Loucy (cell line): ENCODE measurements at regions not wholly inside any gene's neighbourhood (a gene's known extent, or its start where the extent isn't known, plus 50 kb on each side); places are given as distances from the start of the nearest gene placed in this dataset.

Source experiments
- EZH2phosphoT487 ChIP-seq: fragments of 200-600 bp; IDR thresholded peaks from 2 replicates; pipeline ENCODE4 v1.6.1; 2018; ENCODE audit warnings: antibody characterized with exemption, mild to moderate bottlenecking, moderate library complexity, borderline replicate concordance
- TF ChIP-seq, protein P1 (sequence below): fragments of 200-600 bp; sonication (generic); conservative IDR thresholded peaks from 2 replicates; pipeline ENCODE4 v1.5.1; 2014; ENCODE audit warnings: mild to moderate bottlenecking, antibody characterized with exemption, low read length

GRCh38 chr7:50214771-50215170, 89.7 kb upstream of the IKZF1 start:
- no peak for TF ChIP-seq EZH2phosphoT487
- TF ChIP-seq, protein P1, sequence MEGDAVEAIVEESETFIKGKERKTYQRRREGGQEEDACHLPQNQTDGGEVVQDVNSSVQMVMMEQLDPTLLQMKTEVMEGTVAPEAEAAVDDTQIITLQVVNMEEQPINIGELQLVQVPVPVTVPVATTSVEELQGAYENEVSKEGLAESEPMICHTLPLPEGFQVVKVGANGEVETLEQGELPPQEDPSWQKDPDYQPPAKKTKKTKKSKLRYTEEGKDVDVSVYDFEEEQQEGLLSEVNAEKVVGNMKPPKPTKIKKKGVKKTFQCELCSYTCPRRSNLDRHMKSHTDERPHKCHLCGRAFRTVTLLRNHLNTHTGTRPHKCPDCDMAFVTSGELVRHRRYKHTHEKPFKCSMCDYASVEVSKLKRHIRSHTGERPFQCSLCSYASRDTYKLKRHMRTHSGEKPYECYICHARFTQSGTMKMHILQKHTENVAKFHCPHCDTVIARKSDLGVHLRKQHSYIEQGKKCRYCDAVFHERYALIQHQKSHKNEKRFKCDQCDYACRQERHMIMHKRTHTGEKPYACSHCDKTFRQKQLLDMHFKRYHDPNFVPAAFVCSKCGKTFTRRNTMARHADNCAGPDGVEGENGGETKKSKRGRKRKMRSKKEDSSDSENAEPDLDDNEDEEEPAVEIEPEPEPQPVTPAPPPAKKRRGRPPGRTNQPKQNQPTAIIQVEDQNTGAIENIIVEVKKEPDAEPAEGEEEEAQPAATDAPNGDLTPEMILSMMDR, result no peak
